HG03135 (cell line): ENCODE measurements at regions not wholly inside any gene's neighbourhood (a gene's known extent, or its start where the extent isn't known, plus 50 kb on each side); places are given as distances from the start of the nearest gene placed in this dataset.

Experiments
- ATAC-seq: cut with Tn5 transposase; IDR thresholded peaks from one replicate; pipeline ENCODE4 v1.9.1; 2021; ENCODE audit warnings: mild to moderate bottlenecking, moderate library complexity; ENCODE audit not compliant: unreplicated experiment

DNA sequence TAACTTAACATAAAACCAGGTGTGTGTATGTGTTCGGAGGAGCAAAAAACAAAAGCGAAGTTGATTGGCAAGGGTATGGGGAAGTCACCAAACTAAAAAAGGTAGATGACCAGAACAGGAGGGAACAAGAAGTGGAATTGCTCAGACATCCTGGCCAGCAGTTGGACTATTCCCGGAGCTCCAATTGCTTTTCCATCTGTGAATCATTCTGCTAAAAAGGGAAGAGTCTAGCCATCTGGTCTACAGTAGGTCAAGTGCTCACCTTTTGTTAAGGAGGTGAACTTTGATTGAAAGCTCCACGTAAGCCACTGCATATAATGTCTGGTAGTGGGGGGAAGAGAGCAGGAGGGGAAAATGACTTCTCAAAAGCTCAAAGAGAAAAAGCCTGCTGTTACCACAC is 50.0 kb upstream of the BET1 start:
- ATAC-seq: no peak

DNA sequence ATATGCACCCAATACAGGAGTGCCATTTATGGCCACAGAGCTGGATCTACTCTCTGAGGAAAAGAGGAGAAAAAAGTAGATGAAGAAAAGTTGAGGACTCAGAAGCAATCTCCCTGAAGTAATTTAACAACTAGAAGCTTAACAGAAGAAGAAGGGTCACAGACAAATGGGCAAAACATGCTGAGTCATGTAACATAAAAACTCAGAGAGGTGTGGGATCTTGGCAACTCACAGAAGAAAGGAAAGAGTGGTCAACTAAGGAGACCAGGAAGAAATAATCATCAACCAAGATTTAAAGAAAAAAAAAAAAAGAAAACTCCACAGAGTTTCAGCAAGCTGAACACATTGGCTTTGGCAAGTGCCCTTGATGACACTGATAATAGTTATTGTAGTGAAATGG is 51.8 kb upstream of the BET1 start:
- no peak for ATAC-seq

DNA sequence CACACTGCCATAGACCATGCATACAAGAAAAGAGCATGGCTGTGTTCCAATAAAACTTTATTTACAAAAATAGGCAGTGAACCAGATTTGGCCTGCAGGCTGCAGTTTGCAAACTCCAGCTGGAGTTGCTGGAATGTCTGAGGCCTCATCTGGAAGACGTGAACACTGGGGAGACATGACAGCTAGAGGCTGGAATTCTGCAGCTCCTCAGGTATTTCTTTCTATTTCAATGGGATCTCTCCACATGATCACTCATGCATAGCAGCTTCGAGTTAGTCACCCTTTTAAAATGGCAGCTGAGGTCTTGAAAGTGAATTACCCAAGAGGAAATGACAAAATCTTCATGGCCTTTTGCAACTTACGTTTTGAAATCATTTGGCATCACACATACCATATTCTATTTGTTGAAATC is 52.6 kb upstream of the BET1 start:
- ATAC-seq: no peak

DNA sequence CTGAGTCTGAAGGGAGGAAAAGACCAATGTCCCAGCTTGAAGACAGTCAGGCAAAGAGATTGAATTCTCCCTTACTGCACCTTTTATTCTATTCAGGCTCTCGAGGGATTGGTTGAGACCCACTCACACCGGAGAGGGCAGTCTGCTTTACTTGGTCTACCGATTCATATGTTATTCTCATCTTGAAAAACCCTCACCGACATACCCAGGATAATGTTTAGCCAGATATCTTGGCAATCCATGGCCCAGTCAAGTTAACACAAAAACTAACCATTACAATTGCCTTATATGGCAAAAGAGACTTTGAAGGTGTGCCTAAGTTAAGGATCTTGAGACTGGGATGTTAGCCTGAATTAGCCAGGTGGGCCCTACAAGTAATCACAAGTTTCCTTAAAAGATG is 53.8 kb upstream of the BET1 start:
- ATAC-seq: no peak

DNA sequence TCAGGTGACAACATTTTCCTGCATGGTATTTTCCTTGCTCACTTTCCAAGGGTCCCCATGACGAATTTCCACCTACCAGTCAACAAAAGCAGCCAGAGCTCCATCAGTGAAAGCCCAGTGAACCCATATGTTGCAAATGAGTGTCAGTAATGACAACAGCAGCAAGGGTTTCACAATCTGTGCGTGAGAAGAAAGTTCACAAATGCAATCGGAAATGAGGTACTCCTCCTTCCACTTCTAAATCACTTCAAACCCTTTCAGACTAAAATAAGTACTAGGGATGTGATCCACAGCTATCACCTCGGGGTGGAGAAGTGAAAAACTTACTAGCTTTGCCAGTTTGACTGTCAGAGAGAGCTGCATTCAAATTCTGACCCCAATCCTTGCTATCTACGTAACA is 55.6 kb upstream of the BET1 start:
- no peak for ATAC-seq

DNA sequence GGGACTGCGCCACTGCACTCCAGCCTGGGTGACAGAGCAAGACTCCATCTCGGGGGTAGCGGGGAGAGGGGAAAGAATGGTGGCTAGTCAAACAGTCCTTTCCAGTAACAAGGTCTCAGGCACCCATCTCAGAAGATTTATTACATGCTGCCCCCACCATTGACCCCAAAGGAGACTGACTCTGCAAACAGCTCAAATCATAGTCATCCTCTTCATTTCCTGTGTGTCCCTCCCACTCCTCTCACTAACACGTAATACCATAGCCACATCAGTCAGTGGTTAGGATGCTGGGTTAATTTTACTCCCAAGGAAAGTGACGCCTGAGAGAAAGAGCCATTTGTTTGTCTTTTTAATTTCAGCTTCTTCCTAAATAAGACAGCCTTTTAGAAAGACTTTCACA is 56.6 kb upstream of the BET1 start:
- ATAC-seq: no peak

DNA sequence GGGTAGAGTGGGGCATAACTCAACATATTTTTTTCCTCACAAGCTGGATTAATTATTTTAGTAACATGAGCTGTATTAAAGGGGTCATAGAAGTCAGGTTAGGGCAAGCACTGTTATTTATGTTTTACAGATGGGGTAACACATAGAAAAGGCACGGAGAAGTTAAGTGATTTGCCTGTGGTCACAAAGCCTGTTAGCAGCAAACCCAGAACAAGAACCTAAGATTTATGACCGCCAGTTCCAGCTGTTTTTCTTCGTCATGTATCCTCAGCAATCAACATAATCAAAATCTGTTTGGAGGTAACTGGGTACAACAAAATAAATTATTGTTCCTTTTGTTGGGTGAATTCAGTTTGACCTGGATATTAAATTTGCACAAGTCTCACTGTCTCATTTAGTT is 57.2 kb upstream of the BET1 start:
- ATAC-seq: no peak

DNA sequence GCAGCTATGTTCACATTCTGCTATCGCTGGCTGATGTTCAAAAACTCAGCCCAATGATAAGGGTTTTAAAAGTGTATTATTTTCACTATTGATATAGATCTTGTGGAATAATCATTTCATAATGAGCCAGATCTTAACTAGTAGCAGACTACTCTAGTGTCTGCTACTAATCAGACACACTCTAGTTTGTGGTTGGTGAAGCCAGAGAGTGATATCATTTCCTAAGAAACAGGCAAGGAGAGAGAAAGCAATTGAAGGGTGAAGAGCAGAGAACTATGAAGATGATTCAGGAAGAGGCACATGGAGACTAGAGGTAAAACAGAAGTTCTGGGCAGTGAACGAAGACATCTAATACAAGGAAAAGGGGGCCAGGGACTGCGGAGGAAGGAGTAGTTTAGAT is 58.2 kb upstream of the BET1 start:
- no peak for ATAC-seq

DNA sequence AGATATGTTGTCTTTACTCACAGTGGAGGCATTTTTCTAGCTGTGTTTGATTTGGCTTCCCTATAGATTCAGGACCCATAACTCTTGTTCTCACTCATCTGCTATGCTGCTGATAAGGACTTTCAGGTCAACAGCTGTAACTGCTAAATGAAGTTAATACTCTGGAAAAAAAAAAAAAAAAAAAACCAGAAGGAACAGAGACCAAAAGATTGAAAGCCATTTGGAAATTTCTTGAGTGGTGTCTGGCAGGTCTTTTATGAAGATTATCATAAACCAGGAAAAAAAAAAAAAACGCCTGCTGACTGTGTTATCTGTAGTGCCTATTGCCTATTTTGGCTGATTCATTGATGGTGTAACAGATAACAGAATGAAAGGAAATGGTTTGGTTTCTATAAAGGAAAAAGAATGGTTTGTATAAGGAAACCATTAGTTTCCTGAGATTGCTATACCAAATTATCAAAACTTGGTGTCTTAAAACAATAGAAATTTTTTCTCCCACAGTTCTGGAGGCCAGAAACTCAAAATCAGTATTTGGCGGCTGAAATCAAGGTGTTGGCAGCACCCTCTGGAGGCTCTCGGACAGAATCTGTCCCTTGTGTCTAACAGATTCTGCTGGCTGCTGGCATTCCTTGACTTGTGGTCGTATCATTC is 60.5 kb upstream of the BET1 start:
- ATAC-seq: no peak

DNA sequence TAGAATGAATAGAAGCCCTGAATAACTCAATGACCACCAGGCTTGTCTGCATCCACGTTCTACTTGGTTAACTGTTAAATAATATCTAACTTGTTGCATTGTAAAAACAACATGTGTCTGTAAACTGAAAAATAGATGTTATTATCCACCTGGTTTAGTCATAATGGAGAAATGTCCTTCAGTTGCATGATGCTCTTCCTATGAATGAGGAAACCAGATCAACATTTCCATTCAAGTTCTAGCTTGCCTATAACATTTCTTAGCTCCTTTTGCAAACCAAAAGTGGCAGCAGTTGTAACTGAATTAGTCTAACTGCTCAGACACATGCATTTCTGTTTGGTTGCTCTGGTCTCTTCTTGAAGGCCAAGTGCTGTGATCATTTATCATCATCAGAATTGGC is 62.9 kb upstream of the BET1 start:
- no peak for ATAC-seq

DNA sequence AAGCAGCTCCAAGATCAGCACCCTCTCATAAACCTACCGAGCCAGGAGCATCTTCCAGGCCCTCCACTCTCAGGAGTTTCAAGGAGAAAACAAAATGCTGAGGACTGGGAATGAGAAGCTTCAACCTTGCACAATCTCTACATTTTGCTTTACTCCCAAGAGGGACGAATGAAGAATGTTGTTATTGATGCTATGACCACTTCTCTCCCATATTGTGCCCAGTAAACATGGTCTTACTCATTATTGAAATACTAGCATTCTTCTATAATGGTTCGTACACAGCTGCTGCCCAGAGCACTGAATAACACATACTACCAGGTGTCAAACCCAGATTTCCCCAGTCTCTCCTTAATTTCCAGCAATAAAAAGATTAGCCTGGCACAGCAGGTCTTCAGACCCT is 63.4 kb upstream of the BET1 start:
- ATAC-seq: no peak

DNA sequence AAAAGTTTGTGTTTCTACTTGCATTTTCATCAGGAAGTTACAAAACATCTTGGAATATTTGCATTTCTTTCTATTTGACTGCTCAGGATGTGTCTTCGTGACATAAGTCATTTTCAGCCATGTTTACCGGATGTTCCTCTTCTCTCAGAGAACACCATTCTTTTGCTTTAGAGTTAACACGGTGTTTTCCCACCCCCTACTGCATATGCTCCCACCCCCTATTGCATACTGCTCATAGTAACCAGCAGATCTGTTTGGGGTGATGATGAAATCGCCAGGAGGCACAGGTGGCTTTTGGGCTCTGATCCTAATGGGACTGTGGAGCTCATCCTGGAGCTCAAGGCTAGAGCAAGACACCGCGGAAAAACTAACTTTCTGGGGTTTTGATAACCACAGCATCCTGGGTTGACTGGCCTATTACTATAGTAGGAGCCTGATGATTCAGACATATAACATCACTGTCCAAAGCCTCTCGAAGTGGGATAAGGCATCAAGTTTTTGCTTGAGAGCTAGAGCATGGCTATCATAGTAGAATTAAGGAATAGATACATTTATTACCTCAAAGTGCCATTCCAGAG is 65.1 kb upstream of the BET1 start:
- ATAC-seq: no peak

DNA sequence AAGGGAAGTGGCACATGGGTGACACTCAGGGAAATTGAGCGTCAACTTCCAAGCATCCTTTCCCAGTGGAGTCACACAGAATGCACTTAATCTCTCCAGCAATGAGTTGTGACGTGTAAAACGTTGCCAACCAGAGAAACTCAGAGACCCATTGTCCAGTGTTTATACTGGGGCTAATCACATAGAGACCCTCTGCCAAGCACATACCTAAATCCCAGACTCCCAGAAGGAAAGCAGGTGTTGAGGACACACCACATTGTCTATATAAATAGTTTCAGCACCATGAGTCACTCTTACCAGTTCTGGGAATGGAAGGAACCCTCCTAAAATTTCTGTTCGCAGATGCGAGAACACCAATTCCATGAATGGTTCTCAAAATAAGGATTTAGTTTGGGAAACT is 76.4 kb upstream of the BET1 start:
- ATAC-seq: no peak

DNA sequence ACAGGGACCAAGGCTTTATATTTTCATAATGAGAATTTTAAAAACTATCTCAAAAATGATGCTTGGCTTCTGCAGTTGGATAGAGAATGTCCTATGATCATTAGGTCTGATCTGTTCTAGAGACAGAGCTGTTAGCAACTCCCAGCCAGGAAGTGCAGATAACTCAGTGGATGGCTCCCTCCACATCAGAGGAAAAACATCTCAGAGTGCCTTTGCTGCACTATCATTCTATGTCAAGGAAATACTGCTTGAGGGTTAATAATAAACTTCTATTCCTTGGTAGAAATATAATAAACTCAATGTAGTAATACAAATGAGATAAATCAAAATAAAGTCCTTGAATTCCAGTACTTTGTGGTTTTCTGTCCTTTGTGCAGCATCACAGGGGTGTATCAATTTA is 78.0 kb upstream of the BET1 start:
- no peak for ATAC-seq

DNA sequence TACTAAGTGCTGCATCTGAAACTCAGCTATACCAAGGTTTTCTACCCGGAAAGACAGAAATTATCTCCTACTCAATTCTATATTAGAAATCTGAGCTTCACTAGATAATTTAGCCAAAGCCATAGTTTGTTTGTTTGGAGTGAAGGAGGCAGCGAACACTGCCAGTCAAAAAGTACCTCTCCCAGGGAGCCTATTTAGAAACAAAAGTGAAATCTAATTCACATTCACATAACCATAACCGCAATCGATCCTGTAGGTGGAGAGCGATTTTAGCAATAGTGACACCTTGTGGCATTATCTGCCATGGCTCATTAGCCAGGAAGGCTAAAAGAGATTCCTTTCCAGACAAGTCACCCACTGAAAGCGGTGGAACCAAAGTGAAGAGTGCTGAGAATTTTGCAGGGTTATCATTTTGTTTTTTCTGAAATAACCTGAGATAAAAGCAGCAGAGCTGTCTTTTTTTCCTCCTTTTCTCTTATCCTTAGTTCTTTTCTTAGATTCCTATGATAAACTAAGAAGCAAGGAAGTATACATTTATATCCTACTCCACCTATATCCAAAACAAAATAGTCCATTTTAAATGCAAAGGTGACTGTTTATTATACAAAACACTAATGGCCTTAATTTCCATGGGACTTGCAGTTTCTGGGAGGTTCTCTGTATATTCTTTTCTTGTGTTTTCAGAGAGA is 83.7 kb upstream of the BET1 start:
- ATAC-seq: peak; percentile 98

DNA sequence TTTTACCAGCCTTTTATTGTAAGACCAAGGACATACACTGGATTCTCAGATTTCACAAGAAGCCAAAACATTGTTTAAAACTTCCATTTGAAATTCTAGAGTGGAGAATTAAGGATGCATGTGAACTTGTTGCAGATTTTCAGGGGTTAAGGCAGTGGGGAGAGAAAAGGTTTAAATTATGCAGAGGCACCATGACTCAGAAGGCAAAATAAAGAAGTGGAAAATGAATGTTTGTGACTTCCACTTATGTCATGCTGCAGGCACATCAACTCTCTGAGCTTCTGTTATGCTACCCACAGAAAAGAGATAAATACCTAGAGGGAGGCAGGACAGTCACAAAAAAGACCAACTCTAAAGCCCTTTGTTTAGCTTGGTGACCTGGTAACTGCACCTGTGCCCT is 84.4 kb upstream of the BET1 start:
- no peak for ATAC-seq

DNA sequence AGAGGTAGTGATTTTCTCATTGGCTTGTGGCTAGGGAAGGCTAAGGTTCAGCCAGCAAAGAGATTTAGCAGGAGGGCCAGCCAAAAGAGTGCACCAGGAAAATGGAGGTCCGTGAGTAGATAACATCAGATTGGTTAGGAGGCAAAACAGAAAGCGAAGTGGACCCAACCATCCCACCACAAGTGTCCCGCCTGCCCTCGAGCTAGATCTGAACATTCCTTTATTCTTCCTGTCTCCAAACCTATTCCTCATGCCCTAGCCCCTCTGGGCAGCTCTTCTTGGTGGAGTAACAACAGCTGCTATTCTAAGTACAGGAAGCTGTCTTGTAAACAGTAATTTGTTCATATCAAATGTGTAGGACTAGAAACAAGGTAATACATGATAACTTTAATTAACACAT is 85.7 kb upstream of the BET1 start:
- no peak for ATAC-seq

DNA sequence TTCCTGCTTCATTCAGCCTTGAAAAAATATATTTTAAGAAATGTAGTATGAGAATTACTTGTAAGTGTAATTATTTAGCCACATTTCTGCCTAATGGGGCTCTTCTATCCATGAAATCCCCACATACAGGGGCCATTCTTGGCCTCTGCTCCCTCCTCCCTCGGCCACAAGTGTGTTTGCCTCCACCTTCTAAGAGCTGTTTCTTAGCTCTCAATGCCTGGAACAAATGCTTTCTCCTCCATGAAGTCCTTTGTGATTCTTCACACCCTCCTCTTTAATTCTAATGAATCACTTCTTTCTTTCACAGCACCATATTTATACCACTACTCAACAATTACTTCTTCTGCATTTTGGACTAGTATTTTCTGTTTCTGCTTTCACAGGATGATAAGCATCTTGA is 88.8 kb upstream of the BET1 start:
- ATAC-seq: no peak

DNA sequence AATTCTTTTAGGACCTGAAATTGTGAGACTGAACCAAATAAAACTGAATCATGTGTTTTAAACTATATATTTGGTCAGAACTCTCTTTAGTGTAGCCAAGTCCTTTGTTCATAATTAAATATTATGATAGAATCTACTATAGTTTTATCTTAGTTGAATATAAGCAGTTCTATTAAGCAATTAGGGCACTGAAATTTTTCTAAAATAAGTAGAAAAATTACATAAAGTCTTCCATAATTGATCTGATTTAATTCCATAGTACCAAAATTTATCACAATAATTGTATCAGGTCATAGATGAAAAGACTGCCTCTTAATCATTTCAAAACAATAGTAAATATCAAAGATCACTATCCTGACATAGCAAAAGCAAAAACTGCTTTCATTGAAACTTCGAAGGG is 90.1 kb upstream of the BET1 start:
- no peak for ATAC-seq

DNA sequence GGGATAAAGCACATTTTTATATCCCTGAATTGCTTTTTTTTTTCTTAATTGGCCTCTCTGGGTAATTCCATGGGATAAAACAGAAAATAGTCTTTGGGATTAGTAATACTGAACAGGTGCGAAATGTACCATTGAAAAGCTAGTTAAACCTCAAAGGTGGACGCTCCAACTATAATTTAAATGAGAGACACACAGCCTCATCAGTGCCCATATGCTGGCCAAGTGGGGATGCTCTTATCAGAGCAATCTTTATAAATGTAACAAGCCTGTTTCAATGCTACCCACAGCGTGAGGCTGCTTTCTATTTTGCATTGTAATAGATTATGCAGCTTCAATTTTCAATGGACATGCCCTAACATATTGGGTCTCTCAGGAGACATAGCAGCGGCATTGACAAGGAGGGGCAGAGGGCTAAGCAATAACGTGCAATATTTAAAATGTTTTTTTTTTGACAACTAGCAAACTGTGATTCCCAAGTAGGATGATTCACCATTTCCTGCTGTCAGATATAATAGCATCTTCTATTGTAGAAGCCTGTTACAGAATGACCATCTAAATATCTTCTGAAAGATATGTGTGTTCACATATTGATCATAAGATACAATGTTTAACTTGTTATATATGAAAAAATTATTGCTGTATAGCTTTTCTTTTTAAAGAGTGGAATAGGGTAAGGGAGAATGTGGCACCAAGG is 91.3 kb upstream of the BET1 start:
- ATAC-seq: no peak

DNA sequence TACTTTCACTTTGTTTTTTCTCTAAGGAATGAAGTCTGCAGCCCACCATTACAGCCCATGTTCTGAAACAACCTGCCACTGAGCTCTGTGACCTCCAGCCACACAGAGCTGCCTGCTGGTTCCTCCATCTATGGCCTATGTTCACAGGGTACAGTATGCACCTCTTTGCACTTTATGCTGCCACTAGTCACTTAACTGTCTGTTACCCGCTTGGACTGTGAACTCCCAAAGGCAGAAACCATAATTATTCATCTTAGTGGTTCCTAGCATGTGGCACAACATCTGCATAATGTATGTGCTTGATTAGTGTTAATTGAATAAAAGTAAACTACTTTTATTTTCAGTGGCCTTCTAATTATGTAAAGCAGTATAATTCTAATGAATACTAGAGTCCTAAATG is 95.5 kb upstream of the BET1 start:
- ATAC-seq: no peak

DNA sequence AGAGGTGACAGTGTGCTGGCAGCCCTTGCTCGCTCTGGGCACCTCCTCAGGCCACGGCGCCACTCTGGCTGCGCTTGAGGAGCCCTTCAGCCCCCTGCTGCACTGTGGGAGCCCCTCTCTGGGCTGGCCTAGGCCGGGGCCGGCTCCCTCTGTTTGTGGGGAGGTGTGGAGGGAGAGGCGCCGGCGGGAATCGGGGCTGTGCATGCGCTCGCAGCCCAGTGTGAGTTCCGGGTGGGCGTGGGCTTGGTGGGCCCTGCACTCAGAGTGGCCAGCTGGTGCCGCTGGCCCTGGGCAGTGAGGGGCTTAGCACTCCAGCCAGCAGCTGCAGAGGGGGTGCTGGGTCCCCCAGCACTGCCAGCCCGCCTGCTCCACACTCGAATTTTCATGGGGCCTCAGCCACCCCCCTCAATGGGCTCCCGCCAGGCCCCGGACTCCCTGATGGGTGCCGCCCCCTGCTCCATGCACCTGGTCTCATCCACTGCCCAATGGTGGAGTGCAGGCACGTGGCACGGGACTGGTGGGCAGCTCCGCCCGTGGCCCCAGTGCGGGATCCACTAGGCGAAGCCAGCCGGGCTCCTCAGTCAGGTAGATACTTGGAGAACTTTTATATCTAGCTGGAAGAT is 96.7 kb upstream of the BET1 start:
- no peak for ATAC-seq
